HEK293T (cell line): ENCODE measurements at regions not wholly inside any gene's neighbourhood (a gene's known extent, or its start where the extent isn't known, plus 50 kb on each side); places are given as distances from the start of the nearest gene placed in this dataset.

Experiments
- CTCF ChIA-PET: fragments of 350-600 bp; formaldehyde crosslinking; extraction: SDS; loops from one replicate; lab custom pipeline; 2021; ENCODE audit warnings: antibody characterized with exemption, inconsistent platforms; lab: Yijun Ruan, JAX
- POLR2A ChIA-PET: fragments of 350-600 bp; formaldehyde crosslinking; extraction: SDS; loops from one replicate; lab custom pipeline; 2020; ENCODE audit warnings: antibody characterized with exemption, inconsistent platforms; lab: Yijun Ruan, JAX
- DNase-seq: peaks from one replicate; pipeline ENCODE4 v3.0.0; 2012; ENCODE audit warnings: mixed read lengths; ENCODE audit errors: extremely low spot score
- ARNT ChIP-seq: fragments of 450-650 bp; IDR thresholded peaks from 2 replicates; pipeline ENCODE4 v1.6.1; 2017; ENCODE audit warnings: mild to moderate bottlenecking
- BHLHE40 ChIP-seq: fragments of 450-650 bp; IDR thresholded peaks from 2 replicates; pipeline ENCODE4 v1.6.1; 2016; ENCODE audit warnings: mild to moderate bottlenecking, moderate library complexity, borderline replicate concordance
- CTBP1 ChIP-seq: fragments of 450-650 bp; IDR thresholded peaks from 2 replicates; pipeline ENCODE4 v1.6.1; 2016; ENCODE audit warnings: borderline replicate concordance
- ELF4 ChIP-seq: fragments of 450-650 bp; IDR thresholded peaks from 2 replicates; pipeline ENCODE4 v1.6.1; 2017; ENCODE audit warnings: antibody characterized with exemption
- FOXA1 ChIP-seq: fragments of 450-650 bp; IDR thresholded peaks from 2 replicates; pipeline ENCODE4 v1.6.1; 2016; ENCODE audit warnings: mild to moderate bottlenecking
- FOXK2 ChIP-seq: fragments of 450-650 bp; IDR thresholded peaks from 2 replicates; pipeline ENCODE4 v1.6.1; 2016; ENCODE audit warnings: mild to moderate bottlenecking
- FOXM1 ChIP-seq: fragments of 450-650 bp; IDR thresholded peaks from 2 replicates; pipeline ENCODE4 v1.6.1; 2017; ENCODE audit warnings: mild to moderate bottlenecking, borderline replicate concordance
- HDGF ChIP-seq: fragments of 450-650 bp; IDR thresholded peaks from 2 replicates; pipeline ENCODE4 v1.6.1; 2017; ENCODE audit warnings: antibody characterized with exemption, borderline replicate concordance
- L3MBTL2 ChIP-seq: fragments of 450-650 bp; conservative IDR thresholded peaks from 2 replicates; pipeline ENCODE4 v1.6.1; 2016; ENCODE audit warnings: mild to moderate bottlenecking
- LEF1 ChIP-seq: fragments of 450-650 bp; IDR thresholded peaks from 2 replicates; pipeline ENCODE4 v1.6.1; 2017; ENCODE audit warnings: mild to moderate bottlenecking, borderline replicate concordance
- NFRKB ChIP-seq: fragments of 450-650 bp; IDR thresholded peaks from 2 replicates; pipeline ENCODE4 v1.6.1; 2016; ENCODE audit warnings: mild to moderate bottlenecking, moderate library complexity
- PKNOX1 ChIP-seq: fragments of 450-650 bp; IDR thresholded peaks from 2 replicates; pipeline ENCODE4 v1.6.1; 2016
- SP1 ChIP-seq: fragments of 450-650 bp; IDR thresholded peaks from 2 replicates; pipeline ENCODE4 v1.6.1; 2017
- SUZ12 ChIP-seq: fragments of 450-650 bp; IDR thresholded peaks from 2 replicates; pipeline ENCODE4 v1.6.1; 2016; ENCODE audit warnings: mild to moderate bottlenecking
- TARDBP ChIP-seq: fragments of 450-650 bp; IDR thresholded peaks from 2 replicates; pipeline ENCODE4 v1.6.1; 2016
- ZNF384 ChIP-seq: fragments of 450-650 bp; IDR thresholded peaks from 2 replicates; pipeline ENCODE4 v1.6.1; 2016

- ChIA-PET CTCF (no interaction called here), POLR2A (no interaction called here)
- TF ChIP-seq SUZ12, result no peak
- no peak for TF ChIP-seq FOXA1
- no peak for TF ChIP-seq NFRKB
- no peak for TF ChIP-seq FOXK2
- TF ChIP-seq PKNOX1, result no peak
- no peak for TF ChIP-seq ZNF384
- no peak for TF ChIP-seq LEF1
- TF ChIP-seq ARNT, result no peak
- TF ChIP-seq ELF4, result no peak
- no peak for DNase-seq
Measured at GRCh38 chr13:87941226-87941625, 270.1 kb downstream of the SLITRK5 start.

- ChIA-PET POLR2A (no interaction called here), CTCF (no interaction called here)
- TF ChIP-seq BHLHE40 (no peak), FOXM1 (no peak), PKNOX1 (no peak), FOXK2 (no peak), ELF4 (no peak), ARNT (no peak), ZNF384 (no peak), CTBP1 (no peak)
- no peak for DNase-seq
Measured at GRCh38 chr13:87942205-87942604, 271.0 kb downstream of the SLITRK5 start.

DNA sequence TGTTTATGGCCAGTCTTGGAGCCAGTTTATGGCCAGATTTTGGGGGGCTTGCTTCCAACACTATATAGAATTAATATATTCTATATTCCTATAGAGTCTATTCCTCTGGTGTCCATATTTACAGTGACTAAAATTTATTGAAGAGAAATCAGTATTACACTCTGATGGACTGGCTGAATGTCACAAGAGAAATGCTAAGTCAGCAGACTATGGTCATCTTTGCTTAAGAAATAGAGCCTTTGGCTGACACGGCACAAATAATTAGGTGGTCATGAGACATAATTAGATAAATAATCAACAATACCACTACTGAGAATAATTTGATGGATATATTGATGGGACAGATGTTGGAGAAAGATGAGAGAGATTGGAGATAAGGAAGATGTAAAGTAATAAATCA, 272.9 kb downstream of the SLITRK5 start:
- POLR2A ChIA-PET, result no interaction called here
- DNase-seq, result no peak
- 0 out of 2 replicates have a peak, but pooled peaks have one; percentile 8 for TF ChIP-seq PKNOX1
- no peak for TF ChIP-seq ZNF384
- CTCF ChIA-PET, result no interaction called here

DNA sequence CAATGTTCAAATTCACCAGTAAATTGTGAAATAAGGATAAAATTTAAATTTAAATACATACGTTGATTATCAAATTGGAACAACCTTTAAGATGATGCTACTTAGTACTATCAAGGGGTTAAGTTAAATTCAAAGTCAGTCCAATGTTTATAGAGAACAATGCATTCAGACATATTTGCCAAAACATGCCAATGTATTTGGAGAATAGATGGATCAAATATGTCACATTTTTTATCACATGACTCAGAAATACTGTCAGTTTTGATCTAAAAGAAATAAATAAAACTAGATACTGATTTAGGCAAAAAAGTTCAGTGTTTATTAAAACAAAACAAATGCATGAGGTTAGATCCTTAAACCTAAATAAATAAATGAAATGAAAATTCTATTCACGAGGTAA, 281.2 kb downstream of the SLITRK5 start:
- POLR2A ChIA-PET, result no interaction called here
- peak; percentile 26; the same call in 1 of the 2 replicates for TF ChIP-seq FOXK2
- no peak for TF ChIP-seq ARNT
- CTCF ChIA-PET, result no interaction called here
- DNase-seq, result no peak

- TF ChIP-seq L3MBTL2 (no peak), CTBP1 (no peak), HDGF (no peak), NFRKB (no peak), BHLHE40 (no peak), LEF1 (no peak)
- no peak for DNase-seq
- ChIA-PET CTCF (no interaction called here), POLR2A (no interaction called here)
Measured at GRCh38 chr13:87953381-87953780, 282.2 kb downstream of the SLITRK5 start.

DNA sequence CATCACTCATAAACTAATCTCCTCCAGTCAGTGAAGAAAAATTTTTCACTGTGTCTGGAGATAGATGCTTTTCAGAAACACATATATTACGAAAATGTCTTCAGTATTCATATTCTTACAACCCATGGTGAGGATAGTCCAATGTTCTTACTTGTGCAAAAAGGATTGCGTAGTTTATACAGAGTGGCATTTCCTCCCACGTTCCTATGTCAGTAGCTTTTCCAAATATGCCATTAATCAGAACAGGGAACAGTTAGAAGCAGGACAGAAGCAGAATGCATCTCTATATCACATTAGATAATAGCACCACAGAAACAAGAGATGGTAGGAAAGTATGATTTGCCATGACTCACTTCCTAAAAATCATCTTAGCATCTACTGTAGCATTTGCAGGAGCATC, 282.9 kb downstream of the SLITRK5 start:
- ChIA-PET CTCF (no interaction called here), POLR2A (no interaction called here)
- no peak for TF ChIP-seq FOXA1
- no peak for DNase-seq

DNA sequence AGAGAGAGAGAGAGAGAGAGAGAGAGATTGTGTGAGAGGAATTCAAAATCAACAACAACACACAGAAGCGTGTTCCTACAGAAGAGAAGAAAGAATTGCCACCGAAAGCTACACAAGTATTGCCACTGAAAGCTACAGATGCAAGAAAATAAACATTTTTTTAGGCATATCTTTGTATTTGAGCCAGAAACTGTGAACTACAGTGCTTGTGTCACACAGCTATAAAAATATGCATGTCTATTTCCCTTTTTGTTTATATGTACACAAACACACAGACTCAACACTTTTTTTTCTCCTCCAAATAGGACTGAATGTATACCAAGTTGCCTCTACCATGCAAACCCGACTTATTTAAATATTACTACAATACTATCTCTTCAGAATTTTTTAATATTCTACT, 290.4 kb downstream of the SLITRK5 start:
- no peak for DNase-seq
- ChIA-PET CTCF (no interaction called here), POLR2A (no interaction called here)
- TF ChIP-seq LEF1 (no peak), FOXA1 (no peak), CTBP1 (no peak), SUZ12 (no peak), SP1 (no peak), FOXM1 (no peak), HDGF (no peak), FOXK2 (no peak), L3MBTL2 (no peak), ARNT (no peak), NFRKB (no peak), TARDBP (no peak), PKNOX1 (no peak), BHLHE40 (no peak), ELF4 (no peak), ZNF384 (no peak)
